K562 (cell line): ENCODE measurements at regions not wholly inside any gene's neighbourhood (a gene's known extent, or its start where the extent isn't known, plus 50 kb on each side); places are given as distances from the start of the nearest gene placed in this dataset.

Experiments
- CC2D1A ChIP-seq: fragments of 450-650 bp; IDR thresholded peaks from 2 replicates; pipeline ENCODE4 v1.6.1; 2017; ENCODE audit warnings: mild to moderate bottlenecking
- HDAC6 ChIP-seq: IDR thresholded peaks from 2 replicates; pipeline ENCODE4 v1.6.1; 2012; ENCODE audit warnings: low read depth, mild to moderate bottlenecking, control low read depth, inconsistent platforms, low read length, moderate library complexity
- JUN ChIP-seq, 2 experiments: sonication (generic) in 1 of 2; formaldehyde crosslinking in 1 of 2; IDR thresholded peaks; 2 replicates each; pipeline versions ENCODE4 v1.6.1 to v1.8.0; 2012 to 2022; ENCODE audit warnings: borderline replicate concordance in 2 of 2, mild to moderate bottlenecking in 2 of 2, improper control_type of control experiment in 1 of 2, low read depth in 1 of 2, low read length in 1 of 2, missing genetic modification reagents in 1 of 2
- MXI1 ChIP-seq: IDR thresholded peaks from 2 replicates; pipeline ENCODE4 v1.6.1; 2011; ENCODE audit warnings: low read depth, mild to moderate bottlenecking, improper control_type of control experiment, low read length
- NFYB ChIP-seq: IDR thresholded peaks from 2 replicates; pipeline ENCODE4 v1.6.1; 2011; ENCODE audit warnings: mild to moderate bottlenecking, moderate library complexity; ENCODE audit not compliant: insufficient read length; ENCODE audit errors: extremely low read depth
- PHF21A ChIP-seq: fragments of 450-650 bp; IDR thresholded peaks from 2 replicates; pipeline ENCODE4 v1.6.1; 2017; ENCODE audit warnings: low read depth, borderline replicate concordance
- POLR2H ChIP-seq: IDR thresholded peaks from 2 replicates; pipeline ENCODE4 v1.6.1; 2016; ENCODE audit warnings: missing genetic modification characterization, low read depth, mild to moderate bottlenecking, control low read depth, missing compliant biosample characterization, moderate library complexity
- REST ChIP-seq, 2 experiments: fragments of 450-650 bp; formaldehyde crosslinking in 1 of 2; IDR thresholded peaks; 2 replicates each; pipeline versions ENCODE4 v1.4.0 to v1.6.1; 2014 to 2020; ENCODE audit warnings: mild to moderate bottlenecking in 2 of 2, borderline replicate concordance in 1 of 2, low read depth in 1 of 2
- SMAD3 ChIP-seq: fragments of 450-650 bp; formaldehyde crosslinking; conservative IDR thresholded peaks from 2 replicates; pipeline ENCODE4 v1.4.0; 2020; ENCODE audit warnings: mild to moderate bottlenecking
- VEZF1 ChIP-seq: fragments of 200-800 bp; sonication (Bioruptor generic); IDR thresholded peaks from 2 replicates; pipeline ENCODE4 v1.6.1; 2017; ENCODE audit warnings: missing genetic modification characterization, missing compliant biosample characterization
- ZNF274 ChIP-seq: IDR thresholded peaks from 2 replicates; pipeline ENCODE4 v1.6.1; 2011; ENCODE audit warnings: low read depth, mild to moderate bottlenecking, low read length, moderate library complexity, borderline replicate concordance
- TF ChIP-seq, protein P1 (sequence below): fragments of 450-650 bp; IDR thresholded peaks from 2 replicates; pipeline ENCODE4 v1.7.1; 2018; ENCODE audit warnings: mild to moderate bottlenecking, low read depth; ENCODE audit not compliant: partially characterized antibody

GRCh38 chr3:115239717-115240116, 92.6 kb upstream of the ZBTB20 start (continued):
- TF ChIP-seq REST (IDR thresholded peaks at IDR 0.05; ENCODE audit: borderline replicate concordance) = no peak
- no peak for TF ChIP-seq REST (CRISPR knock-in tag; IDR thresholded peaks at IDR 0.05; ENCODE audit: low read depth)
- no peak for TF ChIP-seq POLR2H (tag)
- TF ChIP-seq HDAC6 = no peak
- TF ChIP-seq JUN (IDR thresholded peaks at IDR 0.05; ENCODE audit: borderline replicate concordance, low read depth, low read length) = peak; percentile 82
- no peak for TF ChIP-seq JUN (CRISPR knock-in tag; IDR thresholded peaks at IDR 0.05; ENCODE audit: borderline replicate concordance)
- no peak; the same call in 1 of the 2 replicates for TF ChIP-seq VEZF1 (CRISPR knock-in tag)
- no peak for TF ChIP-seq SMAD3 (CRISPR knock-in tag)
- no peak for TF ChIP-seq NFYB
- no peak for TF ChIP-seq ZNF274
- TF ChIP-seq CC2D1A = no peak
- TF ChIP-seq PHF21A = no peak
- no peak for TF ChIP-seq MXI1
- TF ChIP-seq, protein P1, sequence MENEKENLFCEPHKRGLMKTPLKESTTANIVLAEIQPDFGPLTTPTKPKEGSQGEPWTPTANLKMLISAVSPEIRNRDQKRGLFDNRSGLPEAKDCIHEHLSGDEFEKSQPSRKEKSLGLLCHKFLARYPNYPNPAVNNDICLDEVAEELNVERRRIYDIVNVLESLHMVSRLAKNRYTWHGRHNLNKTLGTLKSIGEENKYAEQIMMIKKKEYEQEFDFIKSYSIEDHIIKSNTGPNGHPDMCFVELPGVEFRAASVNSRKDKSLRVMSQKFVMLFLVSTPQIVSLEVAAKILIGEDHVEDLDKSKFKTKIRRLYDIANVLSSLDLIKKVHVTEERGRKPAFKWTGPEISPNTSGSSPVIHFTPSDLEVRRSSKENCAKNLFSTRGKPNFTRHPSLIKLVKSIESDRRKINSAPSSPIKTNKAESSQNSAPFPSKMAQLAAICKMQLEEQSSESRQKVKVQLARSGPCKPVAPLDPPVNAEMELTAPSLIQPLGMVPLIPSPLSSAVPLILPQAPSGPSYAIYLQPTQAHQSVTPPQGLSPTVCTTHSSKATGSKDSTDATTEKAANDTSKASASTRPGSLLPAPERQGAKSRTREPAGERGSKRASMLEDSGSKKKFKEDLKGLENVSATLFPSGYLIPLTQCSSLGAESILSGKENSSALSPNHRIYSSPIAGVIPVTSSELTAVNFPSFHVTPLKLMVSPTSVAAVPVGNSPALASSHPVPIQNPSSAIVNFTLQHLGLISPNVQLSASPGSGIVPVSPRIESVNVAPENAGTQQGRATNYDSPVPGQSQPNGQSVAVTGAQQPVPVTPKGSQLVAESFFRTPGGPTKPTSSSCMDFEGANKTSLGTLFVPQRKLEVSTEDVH = no peak
